Left hindlimb (tissue), 1 donor: ENCODE measurements at regions not wholly inside any gene's neighbourhood (a gene's known extent, or its start where the extent isn't known, plus 50 kb on each side); places are given as distances from the start of the nearest gene placed in this dataset.

ENCODE experiments used
- DNase-seq: peaks from one replicate; pipeline ENCODE4 v3.0.0-alpha.2; 2018

DNA sequence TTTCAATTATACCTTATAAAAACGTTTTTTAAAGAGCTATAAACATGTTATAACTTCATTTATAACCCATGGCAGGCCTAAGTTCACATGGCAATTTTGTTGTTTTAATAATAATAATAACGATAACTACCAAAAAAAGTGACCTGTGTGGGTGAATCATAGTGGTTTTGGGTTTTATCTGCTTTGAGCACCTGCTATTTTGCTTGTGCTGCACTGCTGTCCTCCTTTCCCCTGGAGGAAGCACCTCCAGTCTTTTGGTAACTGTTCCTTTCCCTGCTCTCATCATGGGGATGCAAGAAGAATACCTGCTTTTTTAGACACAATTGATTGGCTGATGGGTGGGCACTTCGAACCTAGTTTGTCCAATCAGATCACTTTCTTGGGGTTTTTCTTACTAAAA, 388.0 kb upstream of the TBL1XR1 start:
- DNase-seq: no peak

DNA sequence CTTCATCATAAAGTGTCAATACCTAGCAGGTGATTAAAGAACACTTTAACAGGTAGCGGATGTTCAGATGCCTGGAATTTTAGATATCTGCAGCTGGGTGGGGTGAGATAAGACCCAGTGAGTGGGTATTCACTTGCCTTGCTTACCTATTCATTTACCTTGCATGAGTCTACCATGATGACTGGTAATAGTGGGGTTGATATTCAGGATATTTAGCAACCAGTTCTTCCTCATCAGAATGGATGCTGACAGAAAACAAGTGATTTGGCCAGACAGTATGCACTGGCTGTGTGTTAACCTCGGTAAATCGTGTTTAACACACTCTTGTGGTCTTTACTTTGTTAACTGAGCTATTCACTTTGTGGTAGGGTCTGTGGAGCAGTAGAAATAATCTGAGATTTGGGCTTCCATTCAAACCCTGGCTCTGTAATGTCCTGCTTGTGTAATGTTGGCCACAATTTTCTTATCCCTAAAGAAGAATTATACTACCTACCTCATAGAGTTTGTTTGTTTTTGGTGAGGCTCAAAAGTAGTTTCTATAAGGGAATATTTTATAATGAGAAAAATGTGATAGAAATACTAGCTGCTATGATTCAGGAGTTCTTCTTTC, 391.9 kb upstream of the TBL1XR1 start:
- no peak for DNase-seq

DNA sequence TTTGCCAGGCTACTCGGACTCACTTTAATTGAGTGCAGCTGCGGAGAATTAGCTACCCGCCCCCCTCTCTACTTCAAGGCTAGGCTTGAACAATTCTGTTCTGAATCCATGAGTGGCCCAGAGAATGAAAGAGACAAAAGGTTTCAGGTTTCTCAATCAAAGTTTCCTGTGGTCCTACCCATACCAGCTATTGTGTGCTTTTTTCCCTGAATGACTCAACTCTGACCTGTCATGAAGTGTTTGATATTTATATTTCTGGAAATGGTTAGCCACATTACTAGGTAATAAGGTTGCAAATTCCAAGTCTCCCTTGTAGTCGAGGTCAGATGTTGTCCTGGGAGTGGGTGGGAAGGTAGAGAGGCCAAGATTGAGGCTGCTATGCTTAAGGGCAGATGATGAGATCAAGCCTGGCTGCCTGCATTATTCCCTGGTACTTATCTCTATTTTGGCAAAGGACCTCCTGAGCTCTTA, 392.7 kb upstream of the TBL1XR1 start:
- DNase-seq: peak; percentile 64

DNA sequence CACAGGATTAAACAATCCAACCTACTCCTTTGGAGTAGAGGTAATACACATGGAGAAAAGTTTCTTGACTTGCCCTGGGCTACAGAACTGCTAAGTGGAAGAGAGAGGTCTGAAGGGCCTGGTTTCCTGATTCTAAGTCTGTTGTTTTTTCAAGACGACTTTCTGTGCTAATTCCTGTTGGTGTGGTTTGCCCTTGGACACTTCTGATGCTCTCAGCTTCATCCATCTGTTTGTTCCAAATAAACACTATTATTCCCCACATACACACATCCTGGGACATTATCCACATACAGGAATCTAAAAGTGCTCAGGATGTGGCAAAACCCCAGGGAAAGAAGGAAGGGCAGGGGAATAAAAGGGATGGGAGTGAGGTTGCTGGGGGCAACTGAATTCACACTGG, 393.5 kb upstream of the TBL1XR1 start:
- DNase-seq: no peak

DNA sequence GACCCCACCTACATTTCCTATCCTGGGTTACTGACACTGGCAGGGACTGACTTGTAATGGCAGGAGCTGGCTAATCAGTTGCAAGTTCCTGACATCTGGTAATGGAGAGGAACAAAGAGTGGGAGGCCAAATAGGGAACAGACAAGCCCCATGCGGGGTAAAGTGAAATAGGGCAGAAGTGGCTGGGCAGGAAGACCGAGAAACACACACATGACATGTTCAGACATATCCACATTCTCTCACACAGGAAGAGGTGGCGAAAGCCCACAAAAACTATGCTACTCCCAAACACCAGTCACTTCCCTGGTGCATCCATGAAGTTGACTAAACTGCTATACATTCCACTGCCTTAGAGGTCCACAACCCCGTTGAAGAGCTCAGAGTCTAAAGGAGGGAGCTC, 394.1 kb upstream of the TBL1XR1 start:
- DNase-seq: no peak

DNA sequence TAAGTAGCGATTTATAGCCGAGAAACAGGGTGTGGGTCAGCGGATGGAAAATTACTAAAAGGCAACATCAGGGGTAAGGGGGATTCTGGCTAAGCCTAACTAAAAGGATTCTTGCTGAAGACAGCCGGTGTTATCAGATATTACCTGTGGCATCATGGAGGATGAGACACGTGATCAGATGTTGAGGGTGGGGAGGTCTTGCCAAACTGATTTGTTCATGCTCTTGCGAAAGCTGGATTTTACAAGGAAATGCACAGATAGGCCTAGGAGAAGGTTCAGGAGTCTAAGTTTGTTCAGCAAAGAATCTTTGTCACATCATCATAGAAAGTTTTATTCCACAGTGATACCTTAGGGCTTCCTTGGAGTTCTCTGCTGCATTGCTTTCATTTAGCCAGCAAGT, 396.8 kb upstream of the TBL1XR1 start:
- DNase-seq: no peak

DNA sequence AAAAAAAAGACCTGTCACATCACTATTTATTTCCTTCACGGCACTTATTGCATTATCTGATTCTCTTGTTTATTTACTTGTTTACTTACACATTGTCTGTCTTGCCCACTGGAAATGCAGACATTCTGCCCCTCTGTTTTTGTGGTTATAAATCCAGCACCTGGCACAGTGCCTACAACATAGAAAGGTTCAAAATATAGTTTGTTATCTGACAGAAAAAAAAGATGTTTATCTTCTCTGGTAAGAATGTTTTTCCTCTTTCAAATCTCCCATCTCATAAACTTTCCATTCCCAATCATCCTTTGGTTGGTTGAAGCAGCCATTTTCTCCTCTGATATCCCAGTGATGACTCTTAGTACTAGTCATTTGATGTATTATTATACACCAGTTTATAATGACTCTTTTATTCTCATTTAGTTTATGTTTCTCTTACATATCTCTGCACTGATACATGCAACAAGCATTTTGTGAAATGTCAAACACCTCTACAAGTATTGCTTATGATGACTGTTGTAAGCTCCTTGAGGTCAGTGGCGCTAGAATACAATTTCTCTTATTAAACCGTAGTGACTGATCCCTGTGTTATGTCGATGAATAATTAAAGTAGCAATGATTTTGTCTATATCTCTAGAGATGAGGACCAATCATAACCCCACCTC, 398.4 kb upstream of the TBL1XR1 start:
- DNase-seq: no peak

DNA sequence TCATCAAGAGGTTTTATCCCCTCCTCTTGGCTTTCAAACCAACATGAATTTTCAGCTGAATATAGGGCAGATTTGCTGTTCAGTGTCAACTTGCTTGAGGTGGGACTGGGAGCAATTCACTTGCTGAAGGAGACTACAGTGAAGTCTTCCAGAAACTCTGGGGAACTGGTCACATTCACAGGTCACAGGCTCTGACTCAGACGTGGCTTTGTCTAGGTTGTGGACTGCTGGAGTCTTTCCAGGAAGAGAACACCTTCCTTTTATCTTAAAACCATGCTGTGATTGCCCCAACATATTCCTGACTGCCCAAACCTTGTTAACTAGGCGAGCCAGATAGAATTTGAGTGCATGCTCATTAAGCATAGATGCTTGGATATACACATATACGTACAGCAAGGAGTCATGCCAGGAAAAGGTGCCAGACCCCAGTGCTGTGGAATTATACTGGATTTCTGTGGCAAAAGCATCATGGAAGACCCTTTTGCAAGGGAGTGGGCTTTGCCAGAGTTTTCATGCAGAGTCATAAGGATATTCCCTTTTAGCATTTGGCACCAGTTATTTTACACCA, 399.1 kb upstream of the TBL1XR1 start:
- peak; percentile 71 for DNase-seq

DNA sequence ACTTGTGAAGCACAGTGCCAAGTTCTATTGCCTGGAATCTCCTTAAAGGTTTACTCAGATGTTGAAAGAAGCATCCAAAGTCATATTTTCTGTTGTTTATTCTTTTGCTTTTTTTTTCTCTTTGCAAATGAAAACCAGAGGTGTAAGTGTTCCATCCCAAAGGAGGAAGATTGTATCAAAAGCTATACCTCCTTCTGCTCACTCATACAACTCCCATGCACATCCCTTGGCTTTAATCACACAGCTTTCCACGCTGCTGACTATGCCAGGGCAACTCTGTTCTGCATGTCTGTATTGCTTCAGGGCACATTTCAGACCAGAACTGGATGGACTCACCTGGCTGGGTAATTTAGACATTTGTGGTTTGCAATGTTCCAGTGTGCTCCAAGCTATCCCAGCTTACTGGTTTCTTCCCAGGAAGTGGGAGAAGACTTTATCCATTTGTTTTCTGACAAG, 399.6 kb upstream of the TBL1XR1 start:
- DNase-seq: peak; percentile 68

DNA sequence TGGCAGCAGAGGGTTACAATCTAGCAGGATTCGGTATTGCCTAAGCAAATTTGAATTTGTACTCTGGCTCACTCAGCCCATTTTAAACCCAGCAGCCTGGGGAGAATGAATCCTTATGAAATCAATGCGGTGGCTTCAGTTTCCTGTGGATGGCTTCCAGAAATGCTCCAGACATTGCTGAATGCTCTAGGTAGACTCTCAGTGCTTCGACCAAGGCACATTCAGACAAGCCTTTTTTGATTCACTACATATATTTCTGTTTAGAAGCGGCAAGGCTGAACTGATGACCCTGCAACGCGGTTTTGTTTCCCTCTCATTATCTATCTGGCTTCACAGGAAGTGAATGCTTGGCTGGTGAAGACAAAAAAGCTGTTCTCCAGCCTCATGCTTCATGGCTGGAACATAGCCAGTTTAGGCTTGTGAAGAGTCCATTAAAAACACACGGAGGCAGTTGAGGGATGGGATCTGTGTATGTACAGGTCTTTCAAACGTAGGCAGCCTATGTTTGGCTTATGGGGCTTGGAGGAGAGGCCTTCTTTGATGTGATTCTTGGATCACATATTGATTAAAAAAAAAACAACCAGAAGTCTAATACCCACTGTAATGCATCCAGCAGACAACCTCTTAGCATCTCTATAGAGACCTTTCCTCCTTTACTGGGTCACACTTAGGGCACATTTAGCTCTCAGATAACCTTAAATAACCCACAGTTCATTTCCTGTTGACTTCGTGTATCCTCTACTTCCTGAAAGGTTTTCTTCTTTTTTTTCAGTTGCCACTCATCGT, 400.2 kb upstream of the TBL1XR1 start:
- DNase-seq: peak; percentile 85

DNA sequence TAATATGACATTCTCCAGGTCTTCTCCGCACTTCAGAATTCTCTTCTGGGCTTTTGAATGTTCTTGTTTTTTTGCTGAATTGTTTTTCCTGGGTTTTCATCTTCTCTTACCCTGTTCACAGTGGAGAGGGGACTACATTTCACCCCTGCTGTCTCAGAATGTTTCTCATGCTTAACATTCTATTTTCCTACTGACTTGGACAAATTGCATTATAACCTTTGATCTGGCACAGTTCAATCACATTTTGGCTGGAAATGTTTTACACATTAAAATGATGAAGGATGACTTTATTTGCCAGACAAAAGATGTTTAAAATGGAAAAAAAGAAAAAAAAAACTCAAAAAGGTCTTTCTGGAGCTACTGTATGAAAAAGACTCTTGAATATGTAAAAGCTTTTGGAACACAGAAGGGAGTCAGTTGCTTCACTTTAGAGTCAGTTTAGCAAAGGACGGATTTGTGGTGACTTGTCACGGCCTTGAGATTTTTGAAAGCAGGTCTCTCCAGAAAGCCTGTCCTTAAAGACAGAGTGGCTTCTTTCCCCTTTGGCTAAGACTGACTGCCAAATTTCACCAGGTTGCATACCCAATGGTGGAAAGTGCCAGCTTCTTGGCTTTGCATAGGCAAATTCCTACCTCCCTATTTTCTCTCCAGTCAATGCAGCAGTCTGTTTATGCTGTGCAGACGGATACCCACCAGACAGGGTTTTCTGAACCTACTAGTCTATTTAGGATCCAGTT, 401.0 kb upstream of the TBL1XR1 start:
- DNase-seq: no peak

DNA sequence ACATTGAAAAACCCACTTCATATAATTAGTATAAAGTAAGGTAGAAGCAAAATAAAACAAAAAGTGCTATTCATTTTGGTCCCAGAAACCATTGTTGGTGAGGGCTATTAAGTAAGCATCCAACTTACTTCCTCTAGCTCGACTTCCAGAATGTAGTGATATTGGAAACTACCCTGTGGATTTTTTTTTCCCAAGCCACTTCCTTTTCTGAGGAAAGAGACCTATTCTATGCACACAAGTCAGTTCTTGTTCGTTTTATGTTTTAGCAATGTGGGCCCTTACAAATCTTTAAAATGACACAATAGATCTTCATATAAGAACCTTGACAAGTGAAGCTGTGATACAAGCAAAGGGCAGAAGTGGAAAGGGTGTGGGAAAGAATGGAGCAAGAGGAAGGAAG, 402.0 kb upstream of the TBL1XR1 start:
- no peak for DNase-seq

DNA sequence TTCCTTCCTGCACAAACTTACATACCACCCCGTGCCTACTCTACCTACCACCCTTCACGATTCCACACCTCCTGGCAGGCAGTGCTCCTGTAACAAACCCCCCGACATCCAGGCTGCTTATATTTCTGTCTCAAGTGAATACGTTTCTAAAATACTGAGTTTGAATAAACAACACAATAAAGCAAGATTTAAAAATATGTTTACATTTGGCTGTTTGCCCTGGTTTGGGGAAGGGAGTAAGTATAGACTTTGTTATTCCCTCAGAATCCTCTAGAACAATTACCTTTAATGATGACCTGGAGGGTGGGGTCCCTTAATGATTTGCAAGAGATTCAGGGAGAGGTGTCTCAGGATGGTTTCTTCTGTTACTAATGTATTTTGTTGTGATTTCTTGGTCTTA, 402.6 kb upstream of the TBL1XR1 start:
- no peak for DNase-seq

DNA sequence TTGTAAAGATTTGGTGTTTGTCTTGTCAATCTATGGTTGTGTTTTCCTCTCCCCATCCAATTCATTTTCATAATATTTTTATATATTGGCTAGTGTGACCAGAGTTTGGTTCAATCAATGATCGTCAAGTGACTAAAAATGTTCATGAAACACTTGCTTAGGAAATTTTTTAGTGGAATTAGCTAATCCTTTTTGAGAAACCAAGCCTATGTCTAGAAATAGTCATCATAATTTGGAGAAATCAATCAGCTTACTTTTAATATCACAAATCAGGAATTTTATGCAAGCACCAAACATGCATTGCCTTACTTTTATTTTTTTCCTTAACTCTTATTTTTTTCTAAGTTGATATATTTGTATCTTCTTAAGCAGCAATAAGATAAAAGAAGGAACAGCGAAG, 403.1 kb upstream of the TBL1XR1 start:
- no peak for DNase-seq

DNA sequence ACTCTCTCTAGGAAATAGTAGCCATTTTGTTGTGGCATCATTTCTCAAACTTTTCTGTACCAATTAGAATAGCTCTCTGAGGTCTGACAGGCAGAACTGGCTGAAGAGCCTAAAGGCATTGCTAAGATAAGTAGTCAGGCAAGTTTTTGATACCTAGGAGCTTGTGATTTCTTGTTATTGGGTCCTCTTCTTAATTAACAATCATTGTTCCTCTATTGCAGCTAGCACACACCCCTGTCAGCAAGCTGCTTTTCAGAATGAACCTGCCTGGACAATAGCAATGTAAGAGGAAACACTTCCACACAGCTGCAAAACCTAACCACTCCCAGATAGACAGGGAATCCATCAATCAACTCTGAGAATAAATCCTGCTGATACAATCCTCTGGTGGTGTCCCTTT, 403.9 kb upstream of the TBL1XR1 start:
- DNase-seq: no peak

DNA sequence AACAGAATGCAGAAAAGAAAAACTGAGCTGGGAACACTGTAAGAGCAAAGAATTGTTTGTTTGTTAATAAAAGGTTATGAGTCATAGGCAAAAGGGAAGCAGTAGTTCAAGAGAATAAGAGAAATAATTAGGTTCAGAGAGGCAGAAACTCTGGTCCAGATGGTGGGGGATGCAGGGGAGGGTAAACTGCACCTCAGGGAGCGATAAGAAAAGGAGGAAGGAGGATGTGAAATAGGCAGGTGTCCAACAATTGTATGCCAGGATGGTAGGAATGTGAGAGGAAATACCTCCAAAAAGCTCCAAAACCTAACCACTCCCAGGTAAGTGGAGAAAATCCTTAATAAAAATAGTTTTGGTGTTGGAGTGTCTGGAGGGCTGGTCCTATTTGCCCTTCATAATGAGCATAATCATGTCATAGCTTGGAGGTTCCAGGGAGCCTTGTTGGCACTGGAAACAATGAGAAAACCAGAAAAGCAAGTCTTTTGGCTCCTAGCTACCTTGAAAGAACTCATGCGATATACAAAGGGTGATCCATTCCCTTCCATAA, 405.4 kb upstream of the TBL1XR1 start:
- DNase-seq: no peak

DNA sequence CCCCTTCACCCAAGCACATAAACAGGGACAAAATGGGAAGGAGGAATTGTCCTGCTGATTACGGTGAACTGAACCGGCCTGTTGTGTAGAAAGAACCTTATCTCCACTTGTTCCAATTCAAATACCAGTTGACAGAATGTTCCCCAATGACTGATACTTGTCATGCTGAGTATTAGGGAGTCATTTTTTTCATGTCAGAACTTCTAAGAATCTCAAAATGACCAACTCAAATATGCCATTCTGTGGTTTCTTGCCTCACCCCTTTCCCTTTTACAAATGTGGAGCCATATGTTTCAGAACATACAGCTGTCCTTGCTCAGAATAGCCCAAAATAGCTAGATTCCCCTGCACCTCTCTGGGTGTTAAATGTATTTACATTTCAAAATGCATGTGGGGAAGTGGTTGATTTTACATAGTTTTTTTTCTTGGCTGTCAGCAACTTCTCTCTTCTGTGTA, 405.9 kb upstream of the TBL1XR1 start:
- DNase-seq: no peak

DNA sequence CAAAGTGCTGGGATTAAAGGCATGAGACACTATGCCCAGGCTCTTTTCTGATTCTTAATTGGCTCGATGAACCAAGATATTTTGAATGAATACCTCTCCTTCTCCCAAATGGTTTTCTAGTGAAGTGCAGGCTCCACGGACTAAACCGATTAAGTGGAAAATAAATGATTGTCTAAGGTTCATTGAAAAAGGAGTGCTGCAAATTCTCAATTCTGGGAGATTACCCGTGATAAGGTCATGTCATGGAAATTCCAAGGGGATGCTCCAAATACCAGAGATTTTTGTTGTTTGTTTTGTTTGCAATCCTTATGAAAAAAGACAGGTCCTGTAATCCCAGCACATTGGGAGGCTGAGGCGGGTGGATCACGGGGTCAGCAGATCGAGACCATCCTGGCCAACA, 406.9 kb upstream of the TBL1XR1 start:
- DNase-seq: no peak

DNA sequence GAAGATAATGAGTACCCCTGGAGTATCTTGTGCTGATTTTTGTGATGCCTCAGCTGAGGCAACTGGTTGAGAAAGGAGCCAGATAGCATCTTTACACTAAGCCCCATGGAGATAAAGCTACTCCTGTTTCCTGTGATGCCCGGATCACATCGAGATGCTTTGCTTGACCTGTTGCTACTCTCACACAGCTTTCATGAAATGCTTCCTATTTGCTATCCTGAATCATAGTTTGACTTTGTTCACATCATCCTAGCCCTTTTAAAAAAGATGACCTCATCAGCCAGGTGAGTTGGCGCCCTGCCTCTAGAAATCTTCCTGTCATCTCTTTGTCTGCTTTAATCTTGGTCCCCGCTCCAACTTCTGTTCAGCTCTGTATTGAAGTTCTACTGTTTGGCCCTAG, 409.6 kb upstream of the TBL1XR1 start:
- no peak for DNase-seq

DNA sequence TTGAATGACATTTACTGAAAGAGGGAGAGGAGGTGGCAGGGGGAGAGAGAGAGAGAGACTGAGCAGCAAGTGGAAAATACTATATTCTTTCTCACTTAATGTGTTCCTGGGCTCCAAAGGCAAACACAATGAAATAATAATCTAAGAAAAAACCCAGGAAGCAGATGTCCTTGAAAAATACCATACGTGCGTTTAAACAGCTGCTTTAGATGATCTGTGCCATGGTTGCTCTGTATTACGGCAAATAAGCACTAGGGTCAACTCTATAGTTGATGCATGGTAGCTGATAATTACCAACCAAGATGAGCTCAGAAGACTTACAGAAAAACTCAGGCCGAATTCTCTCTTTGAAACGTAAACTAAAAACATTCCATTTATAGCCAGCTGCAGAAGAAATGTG, 410.3 kb upstream of the TBL1XR1 start:
- no peak for DNase-seq

DNA sequence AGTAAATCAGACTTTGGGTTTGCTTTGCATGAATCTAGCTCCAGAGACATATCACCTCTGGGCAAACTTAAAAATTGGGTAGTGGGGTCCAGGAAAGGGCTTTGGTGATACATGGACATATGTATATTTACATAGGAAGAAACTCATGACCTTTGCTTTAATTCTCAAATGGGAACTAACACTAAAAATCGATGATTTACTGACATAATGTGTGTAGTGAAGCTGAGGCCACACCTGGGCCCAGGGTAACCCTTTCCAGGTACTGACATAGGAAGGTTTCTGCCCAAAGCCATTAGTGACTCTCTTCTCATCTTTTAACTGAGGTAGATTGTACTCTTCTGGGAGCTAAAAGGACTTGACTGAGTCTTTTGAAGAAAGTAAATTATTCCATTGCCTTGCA, 411.2 kb upstream of the TBL1XR1 start:
- DNase-seq: no peak

DNA sequence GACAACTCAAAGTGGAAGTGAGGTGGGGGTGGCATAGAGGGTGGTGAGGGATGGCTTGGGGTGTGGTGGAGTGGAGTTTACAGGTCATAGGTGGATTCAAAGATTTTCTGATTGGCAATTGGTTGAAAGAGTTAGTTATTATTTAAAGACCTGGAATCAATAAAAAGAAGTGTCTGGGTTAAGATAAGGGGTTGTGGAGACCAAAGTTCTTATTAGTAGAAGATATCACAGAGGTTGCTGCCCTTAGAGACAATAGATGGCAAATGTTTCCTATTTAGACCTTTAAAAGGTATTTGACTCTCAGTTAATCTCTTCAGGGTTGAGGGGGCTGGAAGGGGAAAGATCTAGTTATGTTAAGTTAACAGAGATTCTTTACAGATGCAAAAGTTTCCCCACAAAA, 412.3 kb upstream of the TBL1XR1 start:
- no peak for DNase-seq

DNA sequence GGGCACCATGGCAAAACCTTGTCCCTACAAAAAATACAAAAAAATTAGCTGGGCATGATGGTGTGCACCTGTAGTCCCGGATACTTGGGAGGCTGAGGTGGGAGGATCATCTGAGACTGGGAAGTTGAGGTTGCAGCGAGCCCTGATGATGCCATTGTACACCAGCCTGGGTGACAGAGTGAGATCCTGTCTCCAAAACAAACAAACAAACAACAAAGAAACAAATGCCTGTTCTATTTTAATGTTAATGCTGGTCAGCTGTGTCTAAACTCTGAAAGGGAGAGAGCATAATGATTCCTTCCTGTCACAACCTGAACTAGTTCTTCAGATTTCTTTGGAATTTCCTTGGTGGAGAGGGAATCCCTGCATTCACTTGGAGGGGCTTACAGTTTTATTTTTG, 413.0 kb upstream of the TBL1XR1 start:
- no peak for DNase-seq
